GM12878 (cell line): ENCODE measurements at regions not wholly inside any gene's neighbourhood (a gene's known extent, or its start where the extent isn't known, plus 50 kb on each side); places are given as distances from the start of the nearest gene placed in this dataset.

Source experiments
- ATAC-seq: fragments of 200-7000 bp; cut with Tn5 transposase; 3 replicates; pipeline ENCODE4 v1.9.1; 2020; ENCODE audit warnings: mild to moderate bottlenecking, moderate library complexity
- BruUV-seq: library from RNA; stranded (reverse); fragments of 400-500 nt; replicated peaks from 2 replicates; lab custom pipeline; 2021; lab: Mats Ljungman, UMichigan
- CTCF ChIA-PET: fragments of 300-600 bp; sonication (Branson Sonifier 250); formaldehyde crosslinking; extraction: SDS; loops from one replicate; lab custom pipeline; 2021; ENCODE audit warnings: inconsistent platforms; lab: Yijun Ruan, JAX
- POLR2A ChIA-PET: fragments of 350-600 bp; formaldehyde crosslinking; extraction: SDS; loops from one replicate; lab custom pipeline; 2021; ENCODE audit warnings: inconsistent platforms; lab: Charles Lee
- RAD21 ChIA-PET: fragments of 300-600 bp; sonication (Branson Sonifier 250); formaldehyde crosslinking; loops from one replicate; lab custom pipeline; 2023; ENCODE audit warnings: antibody characterized with exemption; ENCODE audit not compliant: unreplicated experiment; lab: Charles Lee
- SMC1A ChIA-PET: fragments of 300-600 bp; sonication (Branson Sonifier 250); formaldehyde crosslinking; loops from one replicate; lab custom pipeline; 2023; ENCODE audit not compliant: unreplicated experiment, uncharacterized antibody; lab: Charles Lee
- DNase-seq: peaks from one replicate; pipeline ENCODE4 v3.0.0-alpha.2; 2011; ENCODE audit warnings: low read depth, low spot score
- FAIRE-seq: peaks from 3 replicates; lab custom pipeline; 2011; peaks lifted over from hg19 to GRCh38; lab: Jason Lieb, UNC
- H2AFZ ChIP-seq: 2 replicates; pipeline ENCODE4 v1.6.0; 2011; ENCODE audit warnings: low read depth, low read length, control low read depth; ENCODE audit not compliant: control insufficient read depth
- H3K27ac ChIP-seq: 2 replicates; pipeline ENCODE4 v1.5.1; 2011; ENCODE audit warnings: control low read depth; ENCODE audit not compliant: control insufficient read depth, insufficient read depth
- H3K27me3 ChIP-seq, 2 experiments: replicated peaks in 1 of 2; 2 replicates each; pipeline versions ENCODE4 v1.6.0 to v1.6.1; 2011; ENCODE audit warnings: low read length in 1 of 2; ENCODE audit not compliant: control insufficient read depth in 2 of 2, insufficient read depth in 2 of 2
- H3K36me3 ChIP-seq, 2 experiments: 2 replicates each; pipeline ENCODE4 v1.5.1; 2011; ENCODE audit warnings: low read length in 1 of 2; ENCODE audit not compliant: control insufficient read depth in 2 of 2, insufficient read depth in 2 of 2
- H3K4me1 ChIP-seq: 2 replicates; pipeline ENCODE4 v1.6.1; 2011; ENCODE audit warnings: mild to moderate bottlenecking, low read length, moderate library complexity, mixed read lengths; ENCODE audit not compliant: control insufficient read depth, insufficient read depth
- H3K4me2 ChIP-seq: 2 replicates; pipeline ENCODE4 v1.6.0; 2011; ENCODE audit warnings: control low read depth; ENCODE audit not compliant: control insufficient read depth, insufficient read depth
- H3K4me3 ChIP-seq: fragments of 200-600 bp; sonication (generic); 2 replicates; pipeline ENCODE4 v1.5.1; 2016
- H3K79me2 ChIP-seq: 2 replicates; pipeline ENCODE4 v1.6.0; 2011; ENCODE audit warnings: low read length; ENCODE audit not compliant: control insufficient read depth, insufficient read depth
- H3K9ac ChIP-seq: 2 replicates; pipeline ENCODE4 v1.8.0; 2011; ENCODE audit warnings: low read length, control low read depth, mixed read lengths; ENCODE audit not compliant: control insufficient read depth, insufficient read depth
- H3K9me3 ChIP-seq: replicated peaks from 3 replicates; pipeline ENCODE4 v1.5.1; 2011; ENCODE audit warnings: mild to moderate bottlenecking, low read length; ENCODE audit not compliant: control insufficient read depth, insufficient read depth
- H4K20me1 ChIP-seq: 2 replicates; pipeline ENCODE4 v1.6.0; 2011; ENCODE audit not compliant: control insufficient read depth, insufficient read depth
- HCFC1 ChIP-seq: fragments of 150-350 bp; IDR thresholded peaks from 2 replicates; pipeline ENCODE4 v1.6.1; 2014; ENCODE audit warnings: low read length
- HDAC2 ChIP-seq: fragments of 200-600 bp; sonication (generic); IDR thresholded peaks from 2 replicates; pipeline ENCODE4 v1.6.1; 2017
- HDGF ChIP-seq: fragments of 450-650 bp; IDR thresholded peaks from 2 replicates; pipeline ENCODE4 v1.6.1; 2016; ENCODE audit warnings: antibody characterized with exemption
- SUPT20H ChIP-seq: IDR thresholded peaks from 2 replicates; pipeline ENCODE4 v1.6.1; 2011; ENCODE audit warnings: low read depth, mild to moderate bottlenecking, low read length, moderate library complexity, borderline replicate concordance; ENCODE audit not compliant: control insufficient read depth
- WGBS: methylation state at CpG from one replicate; pipeline ENCODE4 v1.1.6; 2016; ENCODE audit warnings: low lambda C conversion rate; ENCODE audit not compliant: insufficient replicate concordance, insufficient coverage; ENCODE audit errors: missing lambda C conversion rate; 5-methylcytosine and 5-hydroxymethylcytosine counted together
- in situ Hi-C: fragments of 300-500 bp; cut with MboI; formaldehyde crosslinking; loops from 9 replicates; pipeline ENCODE4 v1.14.3; 2018; ENCODE audit warnings: mixed read lengths
- intact Hi-C: fragments of 100-400 bp; cut with micrococcal nuclease; formaldehyde crosslinking; loops from one replicate; pipeline ENCODE4 v1.14.2; 2022; ENCODE audit not compliant: unreplicated experiment
- TF ChIP-seq, protein P1 (sequence below): IDR thresholded peaks from 2 replicates; pipeline ENCODE4 v1.6.1; 2011; ENCODE audit warnings: borderline replicate concordance, low read depth, mild to moderate bottlenecking, moderate library complexity, mixed read lengths, low read length; ENCODE audit not compliant: insufficient read depth; ENCODE audit errors: extremely low read length
- TF ChIP-seq, protein P2 (sequence below): IDR thresholded peaks from 2 replicates; pipeline ENCODE4 v1.6.1; 2012; ENCODE audit warnings: low read length, inconsistent platforms
- TF ChIP-seq, protein P3 (sequence below): fragments of 450-650 bp; IDR thresholded peaks from 2 replicates; pipeline ENCODE4 v1.6.1; 2017; ENCODE audit warnings: antibody characterized with exemption, mild to moderate bottlenecking, moderate library complexity

DNA sequence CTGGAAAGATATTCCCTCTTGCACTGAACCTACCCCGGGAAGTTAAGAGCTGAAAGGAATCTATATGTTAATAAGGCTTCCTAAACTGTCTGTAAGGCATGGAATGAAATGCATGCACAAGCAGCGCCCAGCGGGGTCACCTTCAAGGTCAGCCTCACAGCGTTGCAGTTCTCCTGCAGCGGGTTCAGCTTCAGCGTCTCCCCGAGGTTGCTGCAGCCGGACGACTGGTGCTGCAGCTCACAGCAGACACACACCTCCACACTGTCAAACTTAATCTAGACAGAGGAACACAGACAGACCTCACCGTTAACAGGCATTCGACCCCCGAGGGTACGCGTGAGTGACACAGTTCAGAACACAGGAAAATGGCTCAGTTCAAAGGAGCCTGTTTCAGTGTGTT lies 73.3 kb downstream of the NSMCE3 start:
- intact Hi-C loops = no loop called here
- Histone ChIP-seq H3K4me3 (no peak overlapping the region), H2AFZ (no peak overlapping the region), H4K20me1 (no peaks in the 10 kb centered on the region), H3K4me1 (no peaks in the 10 kb centered on the region), H3K27me3 (no peaks in the 10 kb centered on the region), H3K36me3 (no peaks in the 10 kb centered on the region), H3K27ac (no peak overlapping the region), H3K4me2 (no peak overlapping the region), H3K9me3 (no peaks in the 10 kb centered on the region), H3K9ac (no peak overlapping the region), H3K79me2 (no peaks in the 10 kb centered on the region)
- DNase-seq = no peak
- 44% methylated on average over 14 of the region's 14 CpGs for WGBS
- no TSS peak for BruUV-seq
- no peak for FAIRE-seq
- in situ Hi-C loops = no loop called here
- TF ChIP-seq SUPT20H (no peak), HCFC1 (no peak), HDAC2 (no peak), HDGF (no peak)
- TF ChIP-seq, protein P1, sequence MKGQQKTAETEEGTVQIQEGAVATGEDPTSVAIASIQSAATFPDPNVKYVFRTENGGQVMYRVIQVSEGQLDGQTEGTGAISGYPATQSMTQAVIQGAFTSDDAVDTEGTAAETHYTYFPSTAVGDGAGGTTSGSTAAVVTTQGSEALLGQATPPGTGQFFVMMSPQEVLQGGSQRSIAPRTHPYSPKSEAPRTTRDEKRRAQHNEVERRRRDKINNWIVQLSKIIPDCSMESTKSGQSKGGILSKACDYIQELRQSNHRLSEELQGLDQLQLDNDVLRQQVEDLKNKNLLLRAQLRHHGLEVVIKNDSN = no peak
- TF ChIP-seq, protein P2, sequence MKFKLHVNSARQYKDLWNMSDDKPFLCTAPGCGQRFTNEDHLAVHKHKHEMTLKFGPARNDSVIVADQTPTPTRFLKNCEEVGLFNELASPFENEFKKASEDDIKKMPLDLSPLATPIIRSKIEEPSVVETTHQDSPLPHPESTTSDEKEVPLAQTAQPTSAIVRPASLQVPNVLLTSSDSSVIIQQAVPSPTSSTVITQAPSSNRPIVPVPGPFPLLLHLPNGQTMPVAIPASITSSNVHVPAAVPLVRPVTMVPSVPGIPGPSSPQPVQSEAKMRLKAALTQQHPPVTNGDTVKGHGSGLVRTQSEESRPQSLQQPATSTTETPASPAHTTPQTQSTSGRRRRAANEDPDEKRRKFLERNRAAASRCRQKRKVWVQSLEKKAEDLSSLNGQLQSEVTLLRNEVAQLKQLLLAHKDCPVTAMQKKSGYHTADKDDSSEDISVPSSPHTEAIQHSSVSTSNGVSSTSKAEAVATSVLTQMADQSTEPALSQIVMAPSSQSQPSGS = no peak
- TF ChIP-seq, protein P3, sequence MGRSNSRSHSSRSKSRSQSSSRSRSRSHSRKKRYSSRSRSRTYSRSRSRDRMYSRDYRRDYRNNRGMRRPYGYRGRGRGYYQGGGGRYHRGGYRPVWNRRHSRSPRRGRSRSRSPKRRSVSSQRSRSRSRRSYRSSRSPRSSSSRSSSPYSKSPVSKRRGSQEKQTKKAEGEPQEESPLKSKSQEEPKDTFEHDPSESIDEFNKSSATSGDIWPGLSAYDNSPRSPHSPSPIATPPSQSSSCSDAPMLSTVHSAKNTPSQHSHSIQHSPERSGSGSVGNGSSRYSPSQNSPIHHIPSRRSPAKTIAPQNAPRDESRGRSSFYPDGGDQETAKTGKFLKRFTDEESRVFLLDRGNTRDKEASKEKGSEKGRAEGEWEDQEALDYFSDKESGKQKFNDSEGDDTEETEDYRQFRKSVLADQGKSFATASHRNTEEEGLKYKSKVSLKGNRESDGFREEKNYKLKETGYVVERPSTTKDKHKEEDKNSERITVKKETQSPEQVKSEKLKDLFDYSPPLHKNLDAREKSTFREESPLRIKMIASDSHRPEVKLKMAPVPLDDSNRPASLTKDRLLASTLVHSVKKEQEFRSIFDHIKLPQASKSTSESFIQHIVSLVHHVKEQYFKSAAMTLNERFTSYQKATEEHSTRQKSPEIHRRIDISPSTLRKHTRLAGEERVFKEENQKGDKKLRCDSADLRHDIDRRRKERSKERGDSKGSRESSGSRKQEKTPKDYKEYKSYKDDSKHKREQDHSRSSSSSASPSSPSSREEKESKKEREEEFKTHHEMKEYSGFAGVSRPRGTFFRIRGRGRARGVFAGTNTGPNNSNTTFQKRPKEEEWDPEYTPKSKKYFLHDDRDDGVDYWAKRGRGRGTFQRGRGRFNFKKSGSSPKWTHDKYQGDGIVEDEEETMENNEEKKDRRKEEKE = no peak
- SMC1A ChIA-PET = interaction anchor here (0.5 kb wide), 1 partner anchor 210 kb away, joined by 3 read pairs; no protein-coding TSS in a partner anchor
- ATAC-seq = no peak
- RAD21 ChIA-PET = no interaction called here
- CTCF ChIA-PET = no interaction called here
- POLR2A ChIA-PET = no interaction called here
